NK-92 (cell line): ENCODE measurements at regions not wholly inside any gene's neighbourhood (a gene's known extent, or its start where the extent isn't known, plus 50 kb on each side); places are given as distances from the start of the nearest gene placed in this dataset.

ENCODE experiments used
- DNase-seq: peaks from one replicate; lab custom pipeline; 2025; ENCODE audit not compliant: unreplicated experiment; lab: John Stamatoyannopoulos, UW

GRCh38 chr2:172200495-172201085, 97.9 kb upstream of the DLX2 start:
- no peak for DNase-seq

GRCh38 chr2:172204309-172204708, 101.6 kb upstream of the DLX2 start:
- DNase-seq: no peak

- DNase-seq: no peak
These were observed 102.1 kb upstream of the DLX2 start for GRCh38 chr2:172204762-172205161.

- no peak for DNase-seq
These were observed 102.6 kb upstream of the DLX2 start for GRCh38 chr2:172205292-172205691.

GRCh38 chr2:172207911-172208310, 105.2 kb upstream of the DLX2 start:
- no peak for DNase-seq

GRCh38 chr2:172208791-172209325, 106.2 kb upstream of the DLX2 start:
- DNase-seq: no peak

- no peak for DNase-seq
These were observed 107.9 kb upstream of the DLX2 start for GRCh38 chr2:172210599-172210998.

- DNase-seq: no peak
These were observed 108.8 kb upstream of the DLX2 start for GRCh38 chr2:172211512-172211911.

GRCh38 chr2:172213116-172213860, 110.6 kb upstream of the DLX2 start:
- DNase-seq: no peak

- no peak for DNase-seq
These were observed 111.6 kb upstream of the DLX2 start for GRCh38 chr2:172214252-172214651.

- DNase-seq: no peak
These were observed 112.7 kb upstream of the DLX2 start for GRCh38 chr2:172215172-172215935.

- DNase-seq: no peak
These were observed 113.2 kb upstream of the DLX2 start for GRCh38 chr2:172215936-172216335.

GRCh38 chr2:172216477-172216876, 113.8 kb upstream of the DLX2 start:
- DNase-seq: no peak

GRCh38 chr2:172219201-172219600, 116.5 kb upstream of the DLX2 start:
- no peak for DNase-seq

GRCh38 chr2:172220121-172220520, 117.4 kb upstream of the DLX2 start:
- DNase-seq: no peak

GRCh38 chr2:172223601-172224054, 120.9 kb upstream of the DLX2 start:
- DNase-seq: no peak

GRCh38 chr2:172225786-172226185, 123.1 kb upstream of the DLX2 start:
- DNase-seq: no peak

GRCh38 chr2:172226244-172227061, 123.8 kb upstream of the DLX2 start:
- no peak for DNase-seq

- no peak for DNase-seq
These were observed 125.0 kb upstream of the DLX2 start for GRCh38 chr2:172227719-172228118.

- DNase-seq: no peak
These were observed 125.6 kb upstream of the DLX2 start for GRCh38 chr2:172228177-172228808.
